ENCODE measurements at regions not wholly inside any gene's neighbourhood (a gene's known extent, or its start where the extent isn't known, plus 50 kb on each side); places are given as distances from the start of the nearest gene placed in this dataset.

DNA sequence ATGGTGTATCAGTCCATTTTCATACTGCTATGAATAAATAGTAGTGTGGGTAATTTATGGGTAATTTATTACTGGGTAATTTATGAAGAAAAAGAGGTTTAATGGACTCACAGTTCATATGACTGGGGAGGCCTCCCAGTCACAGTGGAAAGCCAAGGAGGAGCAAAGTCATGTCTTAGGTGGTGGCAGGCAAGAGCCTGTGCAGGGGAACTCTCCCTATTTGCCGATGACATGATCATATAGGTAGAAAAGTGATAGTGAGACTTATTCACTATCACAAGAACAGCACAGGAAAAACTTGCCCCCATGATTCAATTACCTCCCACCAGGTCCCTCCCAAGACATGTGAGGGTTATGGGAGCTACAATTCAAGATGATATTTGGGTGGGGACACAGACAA, 1137.7 kb downstream of the UQCRFS1 start:
- TF ChIP-seq SP1 (IDR thresholded peaks at IDR 0.05) (no peak), FOXM1 (IDR thresholded peaks at IDR 0.05; ENCODE audit: borderline replicate concordance) (no peak), BHLHE40 (IDR thresholded peaks at IDR 0.05; ENCODE audit: borderline replicate concordance) (no peak), FOXK2 (IDR thresholded peaks at IDR 0.05) (no peak), SUZ12 (IDR thresholded peaks at IDR 0.05) (no peak), NFRKB (IDR thresholded peaks at IDR 0.05) (no peak), ELF4 (IDR thresholded peaks at IDR 0.05) (no peak), TARDBP (IDR thresholded peaks at IDR 0.05) (no peak)
